ENCODE measurements at regions not wholly inside any gene's neighbourhood (a gene's known extent, or its start where the extent isn't known, plus 50 kb on each side); places are given as distances from the start of the nearest gene placed in this dataset.

GRCh38 chr18:60862988-60863387 is 470.2 kb upstream of the CDH20 start:
- DNase-seq (ENCODE audit: low read depth) = no peak
- H3K4me3 ChIP-seq (ENCODE audit: low read depth, low read length) = no peak overlapping the region
- TF ChIP-seq CTCF (IDR thresholded peaks at IDR 0.05; ENCODE audit: insufficient read depth, low read depth, low read length, missing control alignments) = no peak

- H3K4me3 ChIP-seq (ENCODE audit: low read depth, low read length) = no peak overlapping the region
- no peak for TF ChIP-seq CTCF (IDR thresholded peaks at IDR 0.05; ENCODE audit: insufficient read depth, low read depth, low read length, missing control alignments)
- no peak for DNase-seq (ENCODE audit: low read depth)
These were observed 467.4 kb upstream of the CDH20 start for GRCh38 chr18:60865801-60866200.

- TF ChIP-seq CTCF (IDR thresholded peaks at IDR 0.05; ENCODE audit: insufficient read depth, low read depth, low read length, missing control alignments) = no peak
These were observed 462.7 kb upstream of the CDH20 start for GRCh38 chr18:60870261-60871153.

GRCh38 chr18:60872434-60872833 is 460.8 kb upstream of the CDH20 start:
- DNase-seq (ENCODE audit: low read depth) = no peak
- H3K4me3 ChIP-seq (ENCODE audit: low read depth, low read length) = no peak overlapping the region
- no peak for TF ChIP-seq CTCF (IDR thresholded peaks at IDR 0.05; ENCODE audit: insufficient read depth, low read depth, low read length, missing control alignments)

More at GRCh38 chr18:60870261-60871153, 462.7 kb upstream of the CDH20 start:
- H3K4me3 ChIP-seq (ENCODE audit: low read depth, low read length) = no peak overlapping the region
- no peak for DNase-seq (ENCODE audit: low read depth)

- DNase-seq (ENCODE audit: low read depth) = no peak
- TF ChIP-seq CTCF (IDR thresholded peaks at IDR 0.05; ENCODE audit: insufficient read depth, low read depth, low read length, missing control alignments) = no peak
- H3K4me3 ChIP-seq (ENCODE audit: low read depth, low read length) = no peak overlapping the region
These were observed 459.5 kb upstream of the CDH20 start for GRCh38 chr18:60873708-60874107.

GRCh38 chr18:60875957-60876507 is 457.2 kb upstream of the CDH20 start:
- TF ChIP-seq CTCF (IDR thresholded peaks at IDR 0.05; ENCODE audit: insufficient read depth, low read depth, low read length, missing control alignments) = no peak
- no peak for DNase-seq (ENCODE audit: low read depth)
- H3K4me3 ChIP-seq (ENCODE audit: low read depth, low read length) = no peak overlapping the region
